Liver (tissue), 3 donors: ENCODE measurements at regions not wholly inside any gene's neighbourhood (a gene's known extent, or its start where the extent isn't known, plus 50 kb on each side); places are given as distances from the start of the nearest gene placed in this dataset.

Experiments
- CTCF ChIP-seq: fragments of 150-350 bp; IDR thresholded peaks from 2 replicates; pipeline ENCODE4 v1.5.1; 2017; ENCODE audit warnings: improper control_type of control experiment, low read depth, low read length; ENCODE audit not compliant: missing input control
- EGR1 ChIP-seq, 2 donors: IDR thresholded peaks; 2 replicates each; pipeline ENCODE4 v1.6.1; 2016 to 2018; ENCODE audit warnings: antibody characterized with exemption in 2 of 2, low read depth in 2 of 2
- HNF4G ChIP-seq: IDR thresholded peaks from 2 replicates; pipeline ENCODE4 v1.6.1; 2016; ENCODE audit warnings: antibody characterized with exemption
- JUND ChIP-seq, 2 donors: IDR thresholded peaks; 2 replicates each; pipeline ENCODE4 v1.6.1; 2016; ENCODE audit warnings: antibody characterized with exemption in 2 of 2
- NR2F2 ChIP-seq: IDR thresholded peaks from 2 replicates; pipeline ENCODE4 v1.6.1; 2016; ENCODE audit warnings: antibody characterized with exemption
- RAD21 ChIP-seq, 2 donors: IDR thresholded peaks; 2 replicates each; pipeline ENCODE4 v1.6.1; 2016; ENCODE audit warnings: antibody characterized with exemption in 2 of 2, mild to moderate bottlenecking in 2 of 2
- REST ChIP-seq: IDR thresholded peaks from 2 replicates; pipeline ENCODE4 v1.6.1; 2016; ENCODE audit warnings: antibody characterized with exemption, mild to moderate bottlenecking
- SP1 ChIP-seq: IDR thresholded peaks from 2 replicates; pipeline ENCODE4 v1.6.1; 2018; ENCODE audit warnings: antibody characterized with exemption, mild to moderate bottlenecking
- TAF1 ChIP-seq: conservative IDR thresholded peaks from 2 replicates; pipeline ENCODE4 v1.6.1; 2016; ENCODE audit warnings: antibody characterized with exemption, mild to moderate bottlenecking
- YY1 ChIP-seq: IDR thresholded peaks from 2 replicates; pipeline ENCODE4 v1.6.1; 2016; ENCODE audit warnings: antibody characterized with exemption, mild to moderate bottlenecking
- ZBTB33 ChIP-seq: IDR thresholded peaks from 2 replicates; pipeline ENCODE4 v1.6.1; 2016; ENCODE audit warnings: antibody characterized with exemption
- TF ChIP-seq, protein P1 (sequence below): IDR thresholded peaks from 2 replicates; pipeline ENCODE4 v1.6.1; 2016; ENCODE audit warnings: antibody characterized with exemption
- donor health status: healthy.
- donor health status: healthy.

DNA sequence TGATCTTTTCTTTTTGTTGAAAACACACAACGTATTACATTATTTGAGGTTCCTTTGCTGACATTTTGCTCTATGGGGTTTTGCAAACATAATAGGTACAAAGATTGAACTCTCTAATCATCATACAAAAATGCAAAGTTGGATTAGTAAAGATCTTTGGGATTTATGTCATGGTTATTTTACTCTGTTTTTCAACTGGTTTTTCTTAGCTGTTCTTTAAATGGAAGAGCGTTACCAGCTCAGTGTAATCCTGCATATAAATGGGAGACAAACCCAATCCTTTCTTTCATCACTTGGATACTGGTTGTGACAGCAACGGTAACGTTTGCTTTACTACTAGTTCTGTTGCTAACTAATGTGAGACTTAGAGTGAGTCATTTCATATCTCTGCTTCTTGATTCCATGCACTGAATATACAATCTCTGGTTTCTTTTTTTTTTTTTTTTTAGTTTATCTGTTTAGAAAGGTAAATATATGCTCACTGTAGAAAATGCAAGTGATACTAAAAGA is 104.9 kb upstream of the NOVA1 start:
- TF ChIP-seq CTCF = no peak
- TF ChIP-seq TAF1 = no peak
- no peak for TF ChIP-seq SP1
- no peak for TF ChIP-seq ZBTB33
- no peak for TF ChIP-seq EGR1 (IDR thresholded peaks at IDR 0.05; ENCODE audit: low read depth in 2 of 2)
- TF ChIP-seq, protein P1, sequence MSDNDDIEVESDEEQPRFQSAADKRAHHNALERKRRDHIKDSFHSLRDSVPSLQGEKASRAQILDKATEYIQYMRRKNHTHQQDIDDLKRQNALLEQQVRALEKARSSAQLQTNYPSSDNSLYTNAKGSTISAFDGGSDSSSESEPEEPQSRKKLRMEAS = no peak
- no peak for TF ChIP-seq YY1
- TF ChIP-seq RAD21 (IDR thresholded peaks at IDR 0.05) = no peak
- TF ChIP-seq HNF4G = no peak
- TF ChIP-seq NR2F2 = no peak
- TF ChIP-seq REST = no peak
- TF ChIP-seq JUND (IDR thresholded peaks at IDR 0.05) = no peak
